NT2/D1 (cell line): ENCODE measurements at regions not wholly inside any gene's neighbourhood (a gene's known extent, or its start where the extent isn't known, plus 50 kb on each side); places are given as distances from the start of the nearest gene placed in this dataset.
"Not testable (repeated sequence)": the region's sequence is repeated elsewhere in the genome, so short reads cannot be mapped to it uniquely, and the experiment has no call there.

ENCODE experiments used
- DNase-seq: peaks from one replicate; pipeline ENCODE4 v3.0.0-alpha.2; 2011; ENCODE audit warnings: low read depth, low spot score
- H3K27me3 ChIP-seq: 2 replicates; pipeline ENCODE4 v1.6.0; 2011; ENCODE audit warnings: mild to moderate bottlenecking; ENCODE audit not compliant: insufficient read length, insufficient read depth
- H3K36me3 ChIP-seq: 2 replicates; pipeline ENCODE4 v1.6.1; 2011; ENCODE audit warnings: mild to moderate bottlenecking, low read length, mixed read lengths; ENCODE audit not compliant: insufficient read depth, insufficient read length
- H3K4me1 ChIP-seq: 2 replicates; pipeline ENCODE4 v1.5.1; 2011; ENCODE audit not compliant: insufficient read depth, insufficient read length
- H3K4me3 ChIP-seq: 2 replicates; pipeline ENCODE4 v1.5.1; 2011; ENCODE audit warnings: low read depth; ENCODE audit not compliant: insufficient read length
- H3K9ac ChIP-seq: 2 replicates; pipeline ENCODE4 v1.6.0; 2011; ENCODE audit warnings: low read depth; ENCODE audit not compliant: insufficient read length
- H3K9me3 ChIP-seq: 2 replicates; pipeline ENCODE4 v1.5.1; 2011; ENCODE audit warnings: mild to moderate bottlenecking, low read length; ENCODE audit not compliant: insufficient read depth
- SUZ12 ChIP-seq: IDR thresholded peaks from 2 replicates; pipeline ENCODE4 v1.6.1; 2011; ENCODE audit not compliant: insufficient read length, insufficient read depth; ENCODE audit errors: extremely low read depth
- YY1 ChIP-seq: IDR thresholded peaks from 2 replicates; pipeline ENCODE4 v1.6.1; 2011; ENCODE audit not compliant: insufficient read length, insufficient read depth
- ZNF274 ChIP-seq: IDR thresholded peaks from 2 replicates; pipeline ENCODE4 v1.6.1; 2011; ENCODE audit warnings: mild to moderate bottlenecking, low read depth, low read length

DNA sequence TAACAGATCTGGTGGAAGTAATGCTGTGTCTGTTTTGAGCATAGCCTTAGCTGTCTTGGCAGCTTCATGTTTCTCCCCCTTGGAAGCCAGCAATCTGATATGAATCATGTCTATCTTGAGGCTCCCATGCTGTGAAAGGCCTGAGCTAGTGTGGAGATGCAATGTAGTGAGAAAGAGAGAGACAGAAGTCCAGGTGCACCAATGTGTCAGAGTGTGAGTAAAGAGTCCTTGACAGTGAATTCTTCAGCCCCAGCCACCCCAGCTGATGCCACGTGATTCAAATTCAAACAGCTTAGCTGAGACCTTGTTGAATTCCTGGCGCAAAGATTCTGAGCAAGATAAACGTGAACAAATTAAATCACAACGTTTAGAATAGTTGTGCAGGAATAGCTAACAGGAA is 704.2 kb downstream of the EDEM1 start:
- H3K4me1 ChIP-seq: no peaks in the 10 kb centered on the region
- H3K36me3 ChIP-seq: no peaks in the 10 kb centered on the region
- DNase-seq: no peak
- TF ChIP-seq SUZ12 (no peak), YY1 (no peak), ZNF274 (no peak)
- no peak overlapping the region for H3K9ac ChIP-seq
- no peaks in the 10 kb centered on the region for H3K9me3 ChIP-seq
- H3K27me3 ChIP-seq: no peaks in the 10 kb centered on the region
- no peak overlapping the region for H3K4me3 ChIP-seq

DNA sequence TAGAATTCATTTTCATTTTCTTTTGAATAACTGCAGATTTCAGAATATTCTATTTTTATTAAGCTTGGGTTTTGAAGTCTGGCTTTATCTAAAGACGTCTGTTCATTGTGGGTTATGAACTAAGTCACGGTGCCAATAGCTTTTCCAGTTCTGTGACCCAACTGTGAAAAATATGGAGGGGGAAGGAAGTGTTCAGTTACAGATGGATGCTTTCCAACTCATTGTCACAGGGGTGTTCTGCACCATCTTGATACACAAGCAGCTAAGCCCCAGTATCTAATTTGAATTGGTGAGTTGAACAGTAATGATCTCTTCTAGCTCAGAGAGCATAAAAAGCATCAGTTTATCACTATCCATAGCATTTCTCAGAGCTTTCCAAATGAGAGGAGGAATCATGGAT is 710.6 kb downstream of the EDEM1 start:
- H3K9ac ChIP-seq: no peak overlapping the region
- no peak for TF ChIP-seq ZNF274
- TF ChIP-seq SUZ12: no peak
- TF ChIP-seq YY1: no peak
- H3K36me3 ChIP-seq: no peaks in the 10 kb centered on the region
- no peaks in the 10 kb centered on the region for H3K4me1 ChIP-seq
- no peaks in the 10 kb centered on the region for H3K9me3 ChIP-seq
- DNase-seq: no peak
- H3K4me3 ChIP-seq: no peak overlapping the region
- H3K27me3 ChIP-seq: no peaks in the 10 kb centered on the region

DNA sequence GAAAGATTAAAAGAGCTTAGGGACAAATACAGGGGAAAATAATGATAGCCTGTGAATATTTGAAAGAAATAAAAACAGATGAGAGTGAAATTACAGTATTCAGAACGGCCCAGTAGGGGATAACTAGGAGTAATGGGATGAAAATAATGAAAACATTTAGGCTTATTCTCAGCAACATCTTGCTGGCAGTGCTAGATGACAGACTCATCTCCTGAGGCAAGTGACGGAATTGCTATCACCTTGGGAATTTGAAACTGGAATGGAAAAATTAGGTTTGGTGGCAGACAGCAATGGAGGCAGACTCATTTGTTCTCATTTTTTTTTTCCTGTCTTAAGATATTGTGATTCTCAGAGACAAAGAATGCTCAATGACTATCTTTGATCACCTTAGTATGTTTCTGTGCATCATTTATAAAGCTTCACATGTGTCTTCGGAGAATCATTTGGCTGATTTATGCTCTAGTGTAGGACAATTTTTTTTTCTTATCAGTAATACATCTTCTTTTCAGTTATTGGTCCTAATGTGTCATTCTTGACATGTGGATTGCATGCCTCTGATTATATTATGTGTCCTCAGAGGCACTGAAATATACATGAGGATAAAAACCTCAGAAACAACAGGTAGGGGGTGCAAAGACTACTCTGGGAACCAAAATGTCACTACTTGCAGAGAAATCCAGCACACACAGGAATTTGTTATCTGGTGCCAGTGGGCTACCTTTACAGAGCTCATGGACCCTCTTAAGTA is 711.7 kb downstream of the EDEM1 start:
- no peaks in the 10 kb centered on the region for H3K4me1 ChIP-seq
- no peaks in the 10 kb centered on the region for H3K9me3 ChIP-seq
- TF ChIP-seq ZNF274 (no peak), YY1 (no peak)
- H3K36me3 ChIP-seq: no peaks in the 10 kb centered on the region
- DNase-seq: no peak
- H3K9ac ChIP-seq: no peak overlapping the region
- H3K27me3 ChIP-seq: no peaks in the 10 kb centered on the region
- no peak overlapping the region for H3K4me3 ChIP-seq

DNA sequence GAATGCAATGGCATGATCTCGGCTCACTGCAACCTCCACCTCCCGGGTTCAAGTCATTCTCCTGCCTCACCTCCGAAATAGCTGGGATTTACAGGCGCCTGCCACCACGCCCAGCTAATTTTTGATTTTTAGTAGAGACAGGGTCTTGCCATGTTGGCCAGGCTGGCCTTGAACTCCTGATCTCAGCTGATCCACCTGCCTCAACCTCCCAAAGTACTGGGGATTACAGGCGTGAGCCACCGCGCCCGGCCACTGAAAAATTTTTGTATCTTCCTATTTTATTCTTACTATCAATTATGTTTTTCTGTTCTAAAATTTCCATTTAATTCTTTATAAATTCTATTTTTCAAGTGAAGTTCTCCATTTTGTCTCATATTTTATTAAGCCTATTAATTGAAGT is 730.4 kb downstream of the EDEM1 start:
- no peak for TF ChIP-seq SUZ12
- no peak for TF ChIP-seq YY1
- no peak for TF ChIP-seq ZNF274

DNA sequence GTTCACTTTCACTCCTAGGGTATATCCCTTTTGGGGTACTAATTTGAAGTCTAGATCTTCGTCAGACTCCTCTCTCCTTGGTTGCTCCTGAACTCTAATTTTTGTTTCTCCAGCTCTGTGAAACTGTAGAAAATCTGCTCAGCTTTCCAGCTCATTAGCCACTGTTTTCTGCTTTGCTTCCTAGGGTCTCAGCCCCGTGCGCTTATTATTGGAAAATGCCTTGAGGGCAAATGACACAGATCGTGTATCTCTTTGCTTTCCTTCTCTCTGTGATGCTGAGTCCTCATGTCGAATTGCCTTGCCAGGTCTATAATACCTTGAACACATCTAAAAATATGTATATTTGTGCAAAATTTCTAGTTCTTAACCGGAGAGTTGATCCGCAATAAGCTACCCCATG is 731.1 kb downstream of the EDEM1 start:
- no peaks in the 10 kb centered on the region for H3K9me3 ChIP-seq
- no peaks in the 10 kb centered on the region for H3K4me1 ChIP-seq
- TF ChIP-seq ZNF274 (no peak), SUZ12 (no peak), YY1 (no peak)
- no peak overlapping the region for H3K4me3 ChIP-seq
- no peak for DNase-seq
- no peak overlapping the region for H3K9ac ChIP-seq
- H3K36me3 ChIP-seq: no peaks in the 10 kb centered on the region
- H3K27me3 ChIP-seq: no peaks in the 10 kb centered on the region

More for the DNA sequence above, 730.4 kb downstream of the EDEM1 start:
- no peaks in the 10 kb centered on the region for H3K27me3 ChIP-seq
- no peaks in the 10 kb centered on the region for H3K4me1 ChIP-seq
- no peak for DNase-seq
- no peak overlapping the region for H3K4me3 ChIP-seq
- no peaks in the 10 kb centered on the region for H3K36me3 ChIP-seq
- no peak overlapping the region for H3K9ac ChIP-seq
- H3K9me3 ChIP-seq: no peaks in the 10 kb centered on the region

DNA sequence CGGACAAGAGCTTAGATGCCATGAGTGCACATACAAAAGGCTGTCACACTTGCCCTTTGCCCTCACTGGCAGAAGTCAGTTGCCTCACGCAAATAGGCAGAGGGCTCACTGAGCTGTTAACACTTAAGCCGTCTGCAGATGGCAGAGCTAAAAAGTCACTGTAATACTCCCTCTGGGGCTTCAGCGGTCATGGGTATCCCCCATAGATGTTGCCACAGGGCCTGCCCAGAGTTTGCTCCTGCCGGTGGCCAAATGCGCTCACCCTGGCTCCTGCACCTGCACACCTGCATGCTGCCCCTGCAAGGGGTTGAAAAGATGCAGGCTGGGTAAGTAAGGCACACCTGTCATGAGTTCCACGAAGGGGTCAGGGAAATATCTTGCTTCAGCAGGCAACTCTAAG is 741.5 kb downstream of the EDEM1 start:
- Histone ChIP-seq H3K9me3 (no peaks in the 10 kb centered on the region), H3K4me1 (no peaks in the 10 kb centered on the region), H3K27me3 (no peaks in the 10 kb centered on the region), H3K4me3 (no peak overlapping the region), H3K9ac (no peak overlapping the region), H3K36me3 (no peaks in the 10 kb centered on the region)
- DNase-seq: no peak
- TF ChIP-seq SUZ12: no peak
- TF ChIP-seq YY1: no peak
- TF ChIP-seq ZNF274: no peak

DNA sequence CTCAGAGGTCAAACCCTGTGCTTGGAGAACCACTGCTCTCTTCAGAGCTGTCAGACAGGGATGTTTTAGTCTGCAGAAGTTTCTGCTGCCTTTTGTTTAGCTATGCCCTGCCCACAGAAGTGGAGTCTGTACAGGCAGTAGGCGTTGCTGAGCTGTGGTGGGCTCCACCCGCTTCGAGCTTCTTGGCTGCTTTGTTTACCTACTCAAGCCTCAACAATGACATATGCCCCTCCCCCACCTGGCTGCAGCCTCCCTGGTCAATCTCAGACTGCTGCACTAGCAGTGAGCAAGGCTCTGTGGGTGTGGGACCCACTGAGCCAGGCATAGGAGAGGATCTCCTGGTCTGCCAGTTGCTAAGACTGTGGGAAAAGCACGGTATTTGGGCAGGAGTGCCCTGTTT is 756.6 kb downstream of the EDEM1 start:
- not testable (repeated sequence) for H3K4me1 ChIP-seq, H3K27me3 ChIP-seq, H3K4me3 ChIP-seq, H3K9ac ChIP-seq, H3K9me3 ChIP-seq, H3K36me3 ChIP-seq
- DNase-seq: peak; percentile 11
